Loucy (cell line): ENCODE measurements at regions not wholly inside any gene's neighbourhood (a gene's known extent, or its start where the extent isn't known, plus 50 kb on each side); places are given as distances from the start of the nearest gene placed in this dataset.

Experiments used
- H2AFZ ChIP-seq: fragments of 200-600 bp; sonication (generic); 2 replicates; pipeline ENCODE4 v1.6.0; 2016; ENCODE audit warnings: antibody characterized with exemption, mild to moderate bottlenecking, low read length, moderate library complexity
- H3F3A ChIP-seq: fragments of 200-600 bp; 2 replicates; pipeline ENCODE4 v1.6.0; 2016; ENCODE audit warnings: antibody characterized with exemption, low read depth, mild to moderate bottlenecking
- H3K27me3 ChIP-seq: fragments of 200-600 bp; sonication (generic); 2 replicates; pipeline ENCODE4 v1.6.1; 2014; ENCODE audit warnings: low read length, mild to moderate bottlenecking; ENCODE audit not compliant: insufficient read depth, poor library complexity, severe bottlenecking
- H3K36me3 ChIP-seq: fragments of 200-600 bp; sonication (generic); 2 replicates; pipeline ENCODE4 v1.6.1; 2016; ENCODE audit warnings: low read length; ENCODE audit not compliant: insufficient read depth
- H3K4me1 ChIP-seq: fragments of 200-600 bp; sonication (generic); 2 replicates; pipeline ENCODE4 v1.5.1; 2014; ENCODE audit warnings: low read length, mild to moderate bottlenecking; ENCODE audit not compliant: insufficient read depth, poor library complexity, severe bottlenecking
- H3K4me2 ChIP-seq: fragments of 200-600 bp; sonication (generic); 2 replicates; pipeline ENCODE4 v1.6.0; 2014; ENCODE audit warnings: antibody characterized with exemption, low read length, low read depth, mild to moderate bottlenecking; ENCODE audit not compliant: poor library complexity, severe bottlenecking
- H3K4me3 ChIP-seq: fragments of 200-600 bp; sonication (generic); 2 replicates; pipeline ENCODE4 v1.5.1; 2014; ENCODE audit warnings: low read length, mild to moderate bottlenecking, mixed read lengths; ENCODE audit not compliant: poor library complexity, severe bottlenecking
- H3K79me2 ChIP-seq: fragments of 200-600 bp; sonication (generic); 2 replicates; pipeline ENCODE4 v1.6.1; 2014; ENCODE audit warnings: low read length; ENCODE audit not compliant: insufficient read depth
- H3K9ac ChIP-seq: fragments of 200-600 bp; sonication (generic); 2 replicates; pipeline ENCODE4 v1.6.0; 2014; ENCODE audit warnings: mild to moderate bottlenecking, low read depth, low read length, moderate library complexity; ENCODE audit not compliant: poor library complexity, severe bottlenecking
- H3K9me2 ChIP-seq: fragments of 200-600 bp; sonication (generic); replicated peaks from 2 replicates; pipeline ENCODE4 v1.6.1; 2016; ENCODE audit warnings: low read depth, low read length, mixed read lengths
- H3K9me3 ChIP-seq: fragments of 200-600 bp; sonication (generic); 2 replicates; pipeline ENCODE4 v1.6.1; 2014; ENCODE audit warnings: mild to moderate bottlenecking, antibody characterized with exemption, low read length, low read depth; ENCODE audit not compliant: insufficient read depth
- H4K20me1 ChIP-seq: fragments of 200-600 bp; sonication (generic); 2 replicates; pipeline ENCODE4 v1.6.0; 2014; ENCODE audit warnings: antibody characterized with exemption, low read length, mild to moderate bottlenecking; ENCODE audit not compliant: insufficient read depth, poor library complexity, severe bottlenecking
- EZH2phosphoT487 ChIP-seq: fragments of 200-600 bp; IDR thresholded peaks from 2 replicates; pipeline ENCODE4 v1.6.1; 2018; ENCODE audit warnings: antibody characterized with exemption, mild to moderate bottlenecking, moderate library complexity, borderline replicate concordance
- TF ChIP-seq, protein P1 (sequence below): fragments of 200-600 bp; sonication (generic); conservative IDR thresholded peaks from 2 replicates; pipeline ENCODE4 v1.5.1; 2014; ENCODE audit warnings: mild to moderate bottlenecking, antibody characterized with exemption, low read length

DNA sequence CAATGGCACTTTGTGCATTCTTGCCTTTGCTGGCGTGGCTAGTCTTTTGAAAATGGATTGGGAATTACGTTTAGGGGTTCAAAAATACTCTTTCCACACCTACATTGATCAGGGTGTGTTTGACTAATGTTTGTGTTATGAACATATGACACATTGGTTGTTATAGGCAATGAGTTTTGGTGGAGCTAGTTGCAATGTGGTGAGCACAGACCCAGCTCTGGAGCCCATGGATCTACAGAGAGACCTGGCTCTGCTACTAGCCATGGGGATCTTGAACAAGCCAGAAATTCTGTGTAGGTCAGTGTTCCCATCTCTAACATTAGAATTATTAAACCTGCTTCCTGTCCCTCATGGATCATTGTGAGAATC, 222.4 kb upstream of the UBL3 start:
- no peak for TF ChIP-seq EZH2phosphoT487
- TF ChIP-seq, protein P1, sequence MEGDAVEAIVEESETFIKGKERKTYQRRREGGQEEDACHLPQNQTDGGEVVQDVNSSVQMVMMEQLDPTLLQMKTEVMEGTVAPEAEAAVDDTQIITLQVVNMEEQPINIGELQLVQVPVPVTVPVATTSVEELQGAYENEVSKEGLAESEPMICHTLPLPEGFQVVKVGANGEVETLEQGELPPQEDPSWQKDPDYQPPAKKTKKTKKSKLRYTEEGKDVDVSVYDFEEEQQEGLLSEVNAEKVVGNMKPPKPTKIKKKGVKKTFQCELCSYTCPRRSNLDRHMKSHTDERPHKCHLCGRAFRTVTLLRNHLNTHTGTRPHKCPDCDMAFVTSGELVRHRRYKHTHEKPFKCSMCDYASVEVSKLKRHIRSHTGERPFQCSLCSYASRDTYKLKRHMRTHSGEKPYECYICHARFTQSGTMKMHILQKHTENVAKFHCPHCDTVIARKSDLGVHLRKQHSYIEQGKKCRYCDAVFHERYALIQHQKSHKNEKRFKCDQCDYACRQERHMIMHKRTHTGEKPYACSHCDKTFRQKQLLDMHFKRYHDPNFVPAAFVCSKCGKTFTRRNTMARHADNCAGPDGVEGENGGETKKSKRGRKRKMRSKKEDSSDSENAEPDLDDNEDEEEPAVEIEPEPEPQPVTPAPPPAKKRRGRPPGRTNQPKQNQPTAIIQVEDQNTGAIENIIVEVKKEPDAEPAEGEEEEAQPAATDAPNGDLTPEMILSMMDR, result no peak
- H3K9me3 ChIP-seq, result no peaks in the 10 kb centered on the region
- no peak overlapping the region for H3K4me3 ChIP-seq
- H3K4me1 ChIP-seq, result peaks cover 12% of the 10 kb centered on the region
- no peaks in the 10 kb centered on the region for H3K79me2 ChIP-seq
- no peaks in the 10 kb centered on the region for H3K9me2 ChIP-seq
- H3K36me3 ChIP-seq, result no peaks in the 10 kb centered on the region
- no peak overlapping the region for H3K4me2 ChIP-seq
- H3K9ac ChIP-seq, result no peak overlapping the region
- no peak overlapping the region for H2AFZ ChIP-seq
- no peaks in the 10 kb centered on the region for H3K27me3 ChIP-seq
- H3F3A ChIP-seq, result no peaks in the 10 kb centered on the region
- H4K20me1 ChIP-seq, result no peaks in the 10 kb centered on the region

DNA sequence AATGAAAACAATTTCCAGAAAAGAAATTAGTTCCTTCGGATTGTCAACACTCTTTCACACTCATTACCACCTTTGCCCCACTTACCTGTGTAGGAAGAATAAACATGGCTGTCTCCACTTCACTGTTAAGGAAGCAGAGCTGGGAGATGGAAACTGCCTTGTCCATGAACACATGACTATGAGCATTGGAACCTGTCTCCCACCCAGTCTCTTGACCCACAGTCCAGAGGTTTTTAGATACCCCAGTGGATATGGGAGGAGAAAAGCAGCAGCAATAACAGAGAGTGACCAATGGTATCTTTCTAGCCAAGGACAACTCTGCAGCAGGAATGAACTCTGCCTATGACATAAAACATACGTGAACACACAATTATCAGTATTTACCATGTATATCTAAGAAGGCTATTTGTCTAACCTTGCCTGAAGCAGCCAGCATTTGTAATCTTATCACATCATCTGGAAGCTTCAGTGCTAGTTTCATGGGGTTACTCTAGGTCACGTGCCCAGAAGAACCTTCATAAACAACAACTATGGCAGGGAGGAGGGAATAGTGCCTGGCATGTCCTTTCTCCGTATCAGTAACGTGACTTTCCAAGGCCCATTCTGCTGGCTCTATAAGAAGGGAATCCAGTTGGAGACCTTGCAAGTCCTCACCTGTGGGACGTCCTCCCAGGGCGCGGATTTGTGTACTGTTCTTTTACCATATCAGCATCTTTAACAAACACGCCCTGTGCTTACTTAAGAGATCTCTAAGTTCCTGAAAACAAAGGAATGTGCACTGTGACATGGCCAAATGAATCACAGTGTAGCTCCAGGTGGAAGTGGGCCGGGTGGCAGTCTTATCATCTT, 221.8 kb upstream of the UBL3 start:
- no peak overlapping the region for H3K4me2 ChIP-seq
- H3K9me3 ChIP-seq, result no peaks in the 10 kb centered on the region
- H2AFZ ChIP-seq, result no peak overlapping the region
- no peak overlapping the region for H3K4me3 ChIP-seq
- no peaks in the 10 kb centered on the region for H3F3A ChIP-seq
- H4K20me1 ChIP-seq, result no peaks in the 10 kb centered on the region
- H3K36me3 ChIP-seq, result no peaks in the 10 kb centered on the region
- H3K79me2 ChIP-seq, result no peaks in the 10 kb centered on the region
- H3K9me2 ChIP-seq, result no peaks in the 10 kb centered on the region
- no peak overlapping the region for H3K9ac ChIP-seq
- TF ChIP-seq, protein P1, result no peak
- no peak for TF ChIP-seq EZH2phosphoT487
- no peaks in the 10 kb centered on the region for H3K27me3 ChIP-seq
- H3K4me1 ChIP-seq, result peaks cover 12% of the 10 kb centered on the region

DNA sequence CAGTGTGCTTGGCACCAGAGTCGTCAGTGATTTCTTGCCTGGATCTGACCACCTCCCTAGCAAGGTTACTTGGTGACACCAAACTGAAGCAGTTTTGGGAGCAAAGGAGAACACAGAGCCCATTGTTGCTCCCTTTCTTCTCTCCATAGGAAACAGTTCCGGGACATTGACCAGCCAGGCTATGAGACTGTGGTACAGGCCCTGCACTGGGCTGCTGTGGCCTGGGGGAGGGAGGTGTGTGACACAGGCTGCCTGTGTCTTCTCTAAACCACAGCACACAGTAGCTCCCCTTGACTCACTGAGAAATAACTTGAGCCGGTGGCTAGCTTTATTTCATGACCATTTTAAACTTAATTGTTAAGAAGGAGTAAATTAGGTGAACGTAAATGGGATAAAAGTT, 214.8 kb upstream of the UBL3 start:
- H3K9me3 ChIP-seq, result no peaks in the 10 kb centered on the region
- H3K4me2 ChIP-seq, result no peak overlapping the region
- H3K79me2 ChIP-seq, result no peaks in the 10 kb centered on the region
- no peaks in the 10 kb centered on the region for H3K4me1 ChIP-seq
- no peaks in the 10 kb centered on the region for H3K36me3 ChIP-seq
- H3F3A ChIP-seq, result no peaks in the 10 kb centered on the region
- no peaks in the 10 kb centered on the region for H4K20me1 ChIP-seq
- H3K4me3 ChIP-seq, result no peak overlapping the region
- H3K9ac ChIP-seq, result no peak overlapping the region
- H2AFZ ChIP-seq, result no peak overlapping the region
- no peaks in the 10 kb centered on the region for H3K9me2 ChIP-seq
- TF ChIP-seq EZH2phosphoT487, result no peak
- TF ChIP-seq, protein P1, result no peak
- H3K27me3 ChIP-seq, result no peaks in the 10 kb centered on the region
